ENCODE measurements at regions not wholly inside any gene's neighbourhood (a gene's known extent, or its start where the extent isn't known, plus 50 kb on each side); places are given as distances from the start of the nearest gene placed in this dataset.

GRCh38 chr6:26197933-26198721 lies 110.9 kb downstream of the HFE start:
- TF ChIP-seq CTCF (IDR thresholded peaks at IDR 0.05) (no peak), POLR2A (IDR thresholded peaks at IDR 0.05) (no peak)
